ENCODE measurements at regions not wholly inside any gene's neighbourhood (a gene's known extent, or its start where the extent isn't known, plus 50 kb on each side); places are given as distances from the start of the nearest gene placed in this dataset.
A peak's percentile ranks its signal among the peaks of the same experiment; 100 is the strongest.
"Not testable (repeated sequence)": the region's sequence is repeated elsewhere in the genome, so short reads cannot be mapped to it uniquely, and the experiment has no call there.

DNA sequence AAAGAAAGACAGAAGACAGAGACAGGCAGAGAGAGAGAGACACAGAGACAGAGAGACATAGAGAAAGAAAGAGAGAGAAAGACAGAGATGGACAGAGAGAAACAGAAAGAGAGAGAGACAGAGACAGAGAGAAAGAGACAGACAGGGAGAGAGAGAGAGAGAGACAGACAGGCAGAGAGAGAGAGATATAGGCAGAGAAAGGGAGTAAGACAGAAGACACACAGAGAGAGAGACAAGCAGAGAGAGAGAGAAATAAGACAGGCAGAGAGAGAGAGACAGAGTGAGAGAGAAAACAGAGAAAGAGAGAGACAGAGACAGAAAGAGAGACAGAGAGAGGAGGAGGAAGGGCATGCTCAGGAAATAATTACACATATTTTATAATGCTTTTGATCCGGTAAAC lies 758.3 kb upstream of the DEFB115 start:
- H3K4me3 ChIP-seq: no peak overlapping the region
- intact Hi-C loops (cut with DNase I): no loop called here
- TF ChIP-seq, protein P1, sequence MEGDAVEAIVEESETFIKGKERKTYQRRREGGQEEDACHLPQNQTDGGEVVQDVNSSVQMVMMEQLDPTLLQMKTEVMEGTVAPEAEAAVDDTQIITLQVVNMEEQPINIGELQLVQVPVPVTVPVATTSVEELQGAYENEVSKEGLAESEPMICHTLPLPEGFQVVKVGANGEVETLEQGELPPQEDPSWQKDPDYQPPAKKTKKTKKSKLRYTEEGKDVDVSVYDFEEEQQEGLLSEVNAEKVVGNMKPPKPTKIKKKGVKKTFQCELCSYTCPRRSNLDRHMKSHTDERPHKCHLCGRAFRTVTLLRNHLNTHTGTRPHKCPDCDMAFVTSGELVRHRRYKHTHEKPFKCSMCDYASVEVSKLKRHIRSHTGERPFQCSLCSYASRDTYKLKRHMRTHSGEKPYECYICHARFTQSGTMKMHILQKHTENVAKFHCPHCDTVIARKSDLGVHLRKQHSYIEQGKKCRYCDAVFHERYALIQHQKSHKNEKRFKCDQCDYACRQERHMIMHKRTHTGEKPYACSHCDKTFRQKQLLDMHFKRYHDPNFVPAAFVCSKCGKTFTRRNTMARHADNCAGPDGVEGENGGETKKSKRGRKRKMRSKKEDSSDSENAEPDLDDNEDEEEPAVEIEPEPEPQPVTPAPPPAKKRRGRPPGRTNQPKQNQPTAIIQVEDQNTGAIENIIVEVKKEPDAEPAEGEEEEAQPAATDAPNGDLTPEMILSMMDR (IDR thresholded peaks at IDR 0.05): no peak
- TF ChIP-seq POLR2A (IDR thresholded peaks at IDR 0.05): no peak
- H3K36me3 ChIP-seq (replicated peaks in 1 of 2; ENCODE audit: insufficient read depth in 1 of 2, low read depth in 2 of 2): no peaks in the 10 kb centered on the region
- H3K9me3 ChIP-seq: no peaks in the 10 kb centered on the region
- no peaks in the 10 kb centered on the region for H3K27me3 ChIP-seq
- DNase-seq: no peak
- ATAC-seq: no peak
- 14 to 18% methylated on average over 1 of the region's 1 CpG for WGBS, 2 donors
- H3K27ac ChIP-seq: no peak overlapping the region
- no peaks in the 10 kb centered on the region for H3K4me1 ChIP-seq

DNA sequence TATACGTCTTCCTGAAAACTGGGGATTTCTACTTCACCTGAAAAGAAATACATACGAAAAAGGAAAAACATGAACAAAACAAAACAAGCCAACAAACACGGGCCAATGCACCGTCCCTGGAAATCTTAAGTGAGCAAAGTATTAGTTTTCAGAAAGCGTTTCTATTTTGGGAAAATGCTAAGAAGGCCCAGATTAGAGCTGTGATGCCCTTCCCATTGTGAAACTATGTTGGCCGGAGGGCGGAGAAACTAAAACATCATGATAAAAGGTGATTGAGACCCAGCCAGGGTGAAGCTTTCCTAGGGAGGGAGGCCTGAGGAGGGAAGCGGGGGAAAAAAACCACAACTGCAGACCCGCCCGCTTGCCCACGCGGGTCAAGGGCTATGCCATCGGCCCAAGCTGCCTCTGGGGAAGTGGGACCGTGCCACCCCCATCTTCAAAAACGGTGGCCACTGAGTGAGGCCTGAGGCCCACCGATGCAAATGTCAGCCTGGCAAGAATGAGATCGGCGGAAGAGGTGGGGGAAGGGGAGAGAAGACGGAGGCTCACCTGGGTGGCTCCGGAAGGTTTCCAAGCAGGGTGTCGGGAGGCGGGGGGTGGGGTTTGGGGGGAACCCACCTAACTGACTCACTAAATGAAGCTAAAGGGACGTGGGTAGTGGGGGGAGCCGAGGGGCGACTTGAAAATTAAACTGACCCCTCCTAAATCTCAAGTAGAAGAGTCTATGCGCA lies 757.6 kb upstream of the DEFB115 start:
- H3K4me1 ChIP-seq; ATAC-seq; H3K9me3 ChIP-seq; DNase-seq; H3K27me3 ChIP-seq; H3K4me3 ChIP-seq; H3K27ac ChIP-seq; H3K36me3 ChIP-seq (replicated peaks in 1 of 2; ENCODE audit: insufficient read depth in 1 of 2, low read depth in 2 of 2); intact Hi-C loops (cut with DNase I): not testable (repeated sequence)
- WGBS, 2 donors: 13 to 21% methylated on average over 24 to 26 of the region's 26 CpGs

DNA sequence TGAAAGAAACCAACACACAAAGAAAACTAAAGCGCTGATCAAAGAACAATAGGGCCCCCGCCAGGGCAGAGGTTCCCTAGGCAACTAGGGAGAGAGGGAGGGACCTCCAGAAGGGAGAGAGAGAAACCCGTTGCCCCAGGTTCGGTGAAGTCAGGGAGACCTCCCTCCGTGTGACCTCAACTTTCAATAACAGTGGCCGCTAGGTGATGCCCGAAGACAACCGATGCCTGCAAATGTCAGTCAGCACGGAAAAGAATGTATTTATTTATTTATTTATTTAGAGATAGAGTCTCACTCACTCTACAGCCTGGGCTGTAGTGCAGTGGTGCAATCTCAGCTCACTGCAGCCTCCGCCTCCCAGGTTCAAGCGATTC lies 757.0 kb upstream of the DEFB115 start:
- ATAC-seq (peak; percentile 38), DNase-seq (peak in 3 of 4 donors; percentile 38 to 54 (median 48))
- H3K27ac ChIP-seq; H3K27me3 ChIP-seq; H3K36me3 ChIP-seq (replicated peaks in 1 of 2; ENCODE audit: insufficient read depth in 1 of 2, low read depth in 2 of 2); intact Hi-C loops (cut with DNase I); H3K9me3 ChIP-seq; H3K4me1 ChIP-seq; H3K4me3 ChIP-seq: not testable (repeated sequence)
- 2 to 7% methylated on average over 11 of the region's 11 CpGs for WGBS, 2 donors
- TF ChIP-seq, protein P1 (IDR thresholded peaks at IDR 0.05): peak in 6 of 7 experiments; percentile 7 to 66 (median 44)

DNA sequence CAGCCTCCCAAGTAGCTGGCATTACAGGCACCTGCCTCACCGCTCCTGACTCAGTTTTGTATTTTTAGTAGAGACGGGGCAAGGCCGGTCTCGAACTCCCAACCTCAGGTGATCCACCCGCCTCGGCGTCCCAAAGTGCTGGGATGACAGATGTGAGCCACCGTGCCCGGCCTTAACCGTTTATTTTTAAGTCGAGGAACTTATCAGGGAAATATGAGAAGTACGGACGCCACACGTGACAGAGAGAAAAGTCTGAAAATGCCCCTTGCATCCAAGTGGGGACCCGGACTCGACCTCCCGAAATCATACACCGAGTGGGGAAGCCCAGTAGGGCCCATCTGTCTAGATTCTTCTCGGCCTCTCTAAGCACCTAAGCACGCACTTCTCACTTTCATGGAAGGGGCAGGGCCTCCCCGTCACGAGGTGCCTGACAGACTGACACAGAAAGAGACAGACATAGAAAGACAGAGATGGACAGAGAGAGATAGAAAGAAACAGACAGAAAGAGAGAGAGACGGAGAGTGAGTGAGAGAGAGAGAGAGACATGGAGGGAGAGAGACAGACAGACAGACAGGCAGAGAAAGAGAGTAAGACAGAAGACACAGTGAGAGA lies 756.5 kb upstream of the DEFB115 start:
- TF ChIP-seq POLR2A (IDR thresholded peaks at IDR 0.05): no peak
- TF ChIP-seq, protein P1 (IDR thresholded peaks at IDR 0.05): no peak
- Histone ChIP-seq H3K36me3 (replicated peaks in 1 of 2; ENCODE audit: insufficient read depth in 1 of 2, low read depth in 2 of 2) (no peaks in the 10 kb centered on the region), H3K4me3 (no peak overlapping the region), H3K4me1 (no peaks in the 10 kb centered on the region), H3K9me3 (no peaks in the 10 kb centered on the region), H3K27me3 (no peaks in the 10 kb centered on the region), H3K27ac (no peak overlapping the region)
- intact Hi-C loops (cut with DNase I): no loop called here
- 46 to 56% methylated on average over 23 of the region's 23 CpGs for WGBS, 2 donors
- DNase-seq (no peak), ATAC-seq (no peak)

DNA sequence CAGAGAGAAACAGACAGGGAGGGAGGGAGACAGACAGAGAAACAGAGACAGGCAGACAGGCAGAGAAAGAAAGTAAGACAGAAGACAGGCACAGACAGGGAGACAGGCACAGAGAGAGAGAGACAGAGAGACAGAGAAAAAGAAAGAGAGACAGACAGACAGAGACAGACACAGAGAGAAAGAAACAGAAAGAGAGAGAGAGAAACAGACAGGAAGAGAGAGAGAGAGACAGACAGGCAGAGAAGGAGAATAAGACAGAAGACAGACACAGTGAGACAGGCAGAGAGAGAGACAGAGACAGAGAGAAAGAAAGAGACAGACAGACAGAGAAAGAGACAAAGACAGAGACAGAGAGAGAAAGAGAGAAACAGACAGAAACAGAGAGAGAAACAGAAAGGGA lies 754.8 kb upstream of the DEFB115 start:
- DNase-seq (no peak), ATAC-seq (no peak)
- no peak overlapping the region for H3K4me3 ChIP-seq
- no peak overlapping the region for H3K27ac ChIP-seq
- H3K27me3 ChIP-seq: no peaks in the 10 kb centered on the region
- no peaks in the 10 kb centered on the region for H3K4me1 ChIP-seq
- TF ChIP-seq, protein P1 (IDR thresholded peaks at IDR 0.05): no peak
- no peak for TF ChIP-seq POLR2A (IDR thresholded peaks at IDR 0.05)
- intact Hi-C loops (cut with DNase I): no loop called here
- H3K9me3 ChIP-seq: no peaks in the 10 kb centered on the region
- no peaks in the 10 kb centered on the region for H3K36me3 ChIP-seq (replicated peaks in 1 of 2; ENCODE audit: insufficient read depth in 1 of 2, low read depth in 2 of 2)

DNA sequence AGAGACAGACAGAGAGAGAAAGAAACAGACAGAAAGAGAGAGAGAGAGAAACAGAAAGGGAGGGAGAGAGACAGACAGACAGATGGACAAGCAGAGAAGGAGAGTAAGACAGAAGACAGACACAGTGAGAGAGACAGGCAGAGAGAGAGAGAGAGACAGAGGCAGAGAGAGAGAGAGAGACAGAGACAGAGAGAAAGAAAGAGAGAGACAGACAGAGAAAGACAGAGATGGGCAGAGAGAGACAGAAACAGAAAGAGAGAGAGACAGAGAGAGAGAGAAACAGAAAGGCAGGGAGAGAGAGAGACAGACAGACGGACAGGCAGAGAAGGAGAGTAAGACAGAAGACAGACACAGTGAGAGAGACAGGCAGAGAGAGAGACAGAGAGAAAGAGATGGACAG lies 754.3 kb upstream of the DEFB115 start:
- DNase-seq; H3K9me3 ChIP-seq; H3K27me3 ChIP-seq; H3K36me3 ChIP-seq (replicated peaks in 1 of 2; ENCODE audit: insufficient read depth in 1 of 2, low read depth in 2 of 2); H3K4me3 ChIP-seq; ATAC-seq; H3K27ac ChIP-seq; H3K4me1 ChIP-seq; intact Hi-C loops (cut with DNase I): not testable (repeated sequence)
- 4 to 13% methylated on average over 1 of the region's 1 CpG for WGBS, 2 donors

All from body of pancreas (tissue), 4 donors.